ENCODE measurements at regions not wholly inside any gene's neighbourhood (a gene's known extent, or its start where the extent isn't known, plus 50 kb on each side); places are given as distances from the start of the nearest gene placed in this dataset.

GRCh38 chr12:131615326-131616042 is 95.4 kb upstream of the SFSWAP start:
- no peak for TF ChIP-seq CTCF (IDR thresholded peaks at IDR 0.05; ENCODE audit: insufficient read depth, low read length)
- no peak for TF ChIP-seq POLR2AphosphoS5 (IDR thresholded peaks at IDR 0.05; ENCODE audit: low read depth)
- no peak for TF ChIP-seq GABPA (IDR thresholded peaks at IDR 0.05; ENCODE audit: low read depth)
